HEK293T (cell line): ENCODE measurements at regions not wholly inside any gene's neighbourhood (a gene's known extent, or its start where the extent isn't known, plus 50 kb on each side); places are given as distances from the start of the nearest gene placed in this dataset.

Source experiments
- CTCF ChIA-PET: fragments of 350-600 bp; formaldehyde crosslinking; extraction: SDS; loops from one replicate; lab custom pipeline; 2021; ENCODE audit warnings: antibody characterized with exemption, inconsistent platforms; lab: Yijun Ruan, JAX
- POLR2A ChIA-PET: fragments of 350-600 bp; formaldehyde crosslinking; extraction: SDS; loops from one replicate; lab custom pipeline; 2020; ENCODE audit warnings: antibody characterized with exemption, inconsistent platforms; lab: Yijun Ruan, JAX
- DNase-seq: peaks from one replicate; pipeline ENCODE4 v3.0.0; 2012; ENCODE audit warnings: mixed read lengths; ENCODE audit errors: extremely low spot score
- ARNT ChIP-seq: fragments of 450-650 bp; IDR thresholded peaks from 2 replicates; pipeline ENCODE4 v1.6.1; 2017; ENCODE audit warnings: mild to moderate bottlenecking
- BHLHE40 ChIP-seq: fragments of 450-650 bp; IDR thresholded peaks from 2 replicates; pipeline ENCODE4 v1.6.1; 2016; ENCODE audit warnings: mild to moderate bottlenecking, moderate library complexity, borderline replicate concordance
- CTBP1 ChIP-seq: fragments of 450-650 bp; IDR thresholded peaks from 2 replicates; pipeline ENCODE4 v1.6.1; 2016; ENCODE audit warnings: borderline replicate concordance
- ELF4 ChIP-seq: fragments of 450-650 bp; IDR thresholded peaks from 2 replicates; pipeline ENCODE4 v1.6.1; 2017; ENCODE audit warnings: antibody characterized with exemption
- FOXA1 ChIP-seq: fragments of 450-650 bp; IDR thresholded peaks from 2 replicates; pipeline ENCODE4 v1.6.1; 2016; ENCODE audit warnings: mild to moderate bottlenecking
- FOXK2 ChIP-seq: fragments of 450-650 bp; IDR thresholded peaks from 2 replicates; pipeline ENCODE4 v1.6.1; 2016; ENCODE audit warnings: mild to moderate bottlenecking
- FOXM1 ChIP-seq: fragments of 450-650 bp; IDR thresholded peaks from 2 replicates; pipeline ENCODE4 v1.6.1; 2017; ENCODE audit warnings: mild to moderate bottlenecking, borderline replicate concordance
- HDGF ChIP-seq: fragments of 450-650 bp; IDR thresholded peaks from 2 replicates; pipeline ENCODE4 v1.6.1; 2017; ENCODE audit warnings: antibody characterized with exemption, borderline replicate concordance
- L3MBTL2 ChIP-seq: fragments of 450-650 bp; conservative IDR thresholded peaks from 2 replicates; pipeline ENCODE4 v1.6.1; 2016; ENCODE audit warnings: mild to moderate bottlenecking
- LEF1 ChIP-seq: fragments of 450-650 bp; IDR thresholded peaks from 2 replicates; pipeline ENCODE4 v1.6.1; 2017; ENCODE audit warnings: mild to moderate bottlenecking, borderline replicate concordance
- NFRKB ChIP-seq: fragments of 450-650 bp; IDR thresholded peaks from 2 replicates; pipeline ENCODE4 v1.6.1; 2016; ENCODE audit warnings: mild to moderate bottlenecking, moderate library complexity
- PKNOX1 ChIP-seq: fragments of 450-650 bp; IDR thresholded peaks from 2 replicates; pipeline ENCODE4 v1.6.1; 2016
- SP1 ChIP-seq: fragments of 450-650 bp; IDR thresholded peaks from 2 replicates; pipeline ENCODE4 v1.6.1; 2017
- SUZ12 ChIP-seq: fragments of 450-650 bp; IDR thresholded peaks from 2 replicates; pipeline ENCODE4 v1.6.1; 2016; ENCODE audit warnings: mild to moderate bottlenecking
- TARDBP ChIP-seq: fragments of 450-650 bp; IDR thresholded peaks from 2 replicates; pipeline ENCODE4 v1.6.1; 2016
- ZNF384 ChIP-seq: fragments of 450-650 bp; IDR thresholded peaks from 2 replicates; pipeline ENCODE4 v1.6.1; 2016

GRCh38 chr16:86998196-86999001 lies 318.8 kb downstream of the C16orf95 start:
- ChIA-PET CTCF (no interaction called here), POLR2A (no interaction called here)
- no peak for DNase-seq
- no peak for TF ChIP-seq ARNT
- TF ChIP-seq LEF1, result no peak
- no peak for TF ChIP-seq ZNF384
- no peak for TF ChIP-seq HDGF
- no peak for TF ChIP-seq NFRKB
- TF ChIP-seq ELF4, result no peak
- TF ChIP-seq TARDBP, result no peak
- no peak for TF ChIP-seq CTBP1
- no peak for TF ChIP-seq FOXA1

GRCh38 chr16:87000001-87000400 lies 317.2 kb downstream of the C16orf95 start:
- TF ChIP-seq SP1 (no peak), ELF4 (no peak), TARDBP (no peak), LEF1 (no peak), FOXK2 (no peak), SUZ12 (no peak), PKNOX1 (no peak), ARNT (no peak), ZNF384 (no peak)
- no peak for DNase-seq
- ChIA-PET POLR2A (no interaction called here), CTCF (no interaction called here)

GRCh38 chr16:87002717-87003413 lies 314.3 kb downstream of the C16orf95 start:
- TF ChIP-seq ZNF384, result no peak
- no peak for TF ChIP-seq BHLHE40
- no peak for TF ChIP-seq FOXA1
- no peak for TF ChIP-seq ARNT
- TF ChIP-seq CTBP1, result no peak
- TF ChIP-seq SUZ12, result no peak
- TF ChIP-seq FOXK2, result no peak
- no peak for TF ChIP-seq NFRKB
- no peak for TF ChIP-seq PKNOX1
- TF ChIP-seq TARDBP, result no peak
- no peak for TF ChIP-seq LEF1
- no peak for TF ChIP-seq SP1
- no peak for TF ChIP-seq L3MBTL2
- no peak for TF ChIP-seq HDGF
- CTCF ChIA-PET, result no interaction called here
- DNase-seq, result no peak
- POLR2A ChIA-PET, result interaction anchor here (0.8 kb wide), 1 partner anchor 196 kb away, joined by 4 read pairs; no protein-coding TSS in a partner anchor

- ChIA-PET CTCF (no interaction called here), POLR2A (interaction anchor here (0.8 kb wide), 1 partner anchor 196 kb away, joined by 4 read pairs; no protein-coding TSS in a partner anchor)
- TF ChIP-seq SUZ12 (no peak), SP1 (no peak), FOXK2 (no peak), BHLHE40 (no peak), CTBP1 (no peak), ARNT (no peak), TARDBP (no peak), NFRKB (no peak), PKNOX1 (no peak), FOXM1 (no peak), HDGF (no peak), FOXA1 (no peak), ZNF384 (no peak), L3MBTL2 (no peak)
- no peak for DNase-seq
Observed at GRCh38 chr16:87003414-87003755, 313.8 kb downstream of the C16orf95 start.

- CTCF ChIA-PET, result interaction anchor here (1.5 kb wide), 1 partner anchor 12 kb away, joined by 4 read pairs; no protein-coding TSS in a partner anchor
- POLR2A ChIA-PET, result no interaction called here
- no peak for DNase-seq
- TF ChIP-seq PKNOX1 (no peak), L3MBTL2 (no peak), ARNT (no peak), NFRKB (no peak), FOXM1 (no peak), LEF1 (no peak), SUZ12 (no peak), CTBP1 (no peak), ELF4 (no peak), FOXK2 (no peak), HDGF (no peak), FOXA1 (no peak), ZNF384 (no peak), TARDBP (no peak), SP1 (no peak), BHLHE40 (no peak)
Observed at GRCh38 chr16:87006021-87006420, 311.2 kb downstream of the C16orf95 start.
